Fibroblast of villous mesenchyme (primary cell): ENCODE measurements at regions not wholly inside any gene's neighbourhood (a gene's known extent, or its start where the extent isn't known, plus 50 kb on each side); places are given as distances from the start of the nearest gene placed in this dataset.

Experiments
- DNase-seq: peaks from one replicate; pipeline ENCODE4 v3.0.0-alpha.2; 2010; ENCODE audit warnings: low read depth
- H3K4me3 ChIP-seq: 2 replicates; pipeline ENCODE4 v1.5.1; 2011; ENCODE audit warnings: low read depth, mild to moderate bottlenecking, low read length
- CTCF ChIP-seq: IDR thresholded peaks from 2 replicates; pipeline ENCODE4 v1.5.1; 2012; ENCODE audit warnings: low read depth, mild to moderate bottlenecking, low read length; ENCODE audit not compliant: insufficient read depth

GRCh38 chr14:22508150-22508457, 80.9 kb downstream of the DAD1 start:
- DNase-seq, result no peak
- H3K4me3 ChIP-seq, result no peak overlapping the region
- no peak for TF ChIP-seq CTCF

DNA sequence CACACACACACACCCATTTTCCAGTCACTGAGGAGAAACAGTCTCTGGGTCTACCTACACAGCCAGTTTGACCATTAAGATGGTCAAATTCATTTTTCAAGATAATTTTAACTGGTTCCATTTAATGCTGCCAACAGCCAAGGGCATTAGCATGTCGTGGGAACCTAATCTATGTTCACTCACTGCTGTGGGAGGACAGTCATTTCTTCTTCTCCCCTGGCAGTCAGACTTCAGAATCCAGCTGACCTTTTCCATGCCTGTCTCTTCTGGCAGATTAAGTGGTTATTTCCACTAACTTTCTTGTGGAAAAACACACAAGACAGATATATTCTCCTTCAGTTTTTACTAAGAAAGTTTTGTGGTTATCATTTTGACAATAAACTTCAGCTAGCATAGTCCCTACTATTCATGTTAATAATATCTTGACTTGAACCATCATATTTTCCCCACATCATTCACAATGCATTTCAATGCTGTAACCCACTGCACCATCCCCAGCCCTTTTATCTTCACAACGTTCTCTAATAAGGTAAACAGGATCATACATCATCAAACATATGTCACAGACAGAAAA, 82.2 kb downstream of the DAD1 start:
- DNase-seq, result no peak
- no peak overlapping the region for H3K4me3 ChIP-seq
- TF ChIP-seq CTCF, result no peak

GRCh38 chr14:22506378-22506710, 82.7 kb downstream of the DAD1 start:
- no peak for DNase-seq
- H3K4me3 ChIP-seq, result no peak overlapping the region
- no peak for TF ChIP-seq CTCF

- no peak for TF ChIP-seq CTCF
- DNase-seq, result no peak
- H3K4me3 ChIP-seq, result no peak overlapping the region
Observed at GRCh38 chr14:22505697-22506377, 83.2 kb downstream of the DAD1 start.

DNA sequence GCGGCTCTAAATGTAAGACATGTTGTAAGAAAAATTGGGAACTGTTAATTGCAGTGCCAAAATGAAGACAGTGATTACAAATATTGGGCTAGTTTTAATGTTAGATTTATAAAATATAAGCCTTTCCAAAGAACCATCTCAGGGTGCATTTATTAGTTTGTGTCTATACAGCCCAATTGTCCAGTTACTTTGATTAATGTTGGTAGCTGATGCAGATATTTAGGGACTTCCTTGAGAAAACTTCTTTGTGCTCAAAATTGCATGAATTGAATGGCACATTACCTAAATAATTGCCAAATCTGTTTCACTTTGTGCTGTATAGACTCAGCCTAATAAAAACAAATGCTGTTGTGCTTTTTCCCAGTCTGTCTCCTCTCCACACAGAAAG, 83.7 kb downstream of the DAD1 start:
- no peak overlapping the region for H3K4me3 ChIP-seq
- DNase-seq, result no peak
- TF ChIP-seq CTCF, result no peak

DNA sequence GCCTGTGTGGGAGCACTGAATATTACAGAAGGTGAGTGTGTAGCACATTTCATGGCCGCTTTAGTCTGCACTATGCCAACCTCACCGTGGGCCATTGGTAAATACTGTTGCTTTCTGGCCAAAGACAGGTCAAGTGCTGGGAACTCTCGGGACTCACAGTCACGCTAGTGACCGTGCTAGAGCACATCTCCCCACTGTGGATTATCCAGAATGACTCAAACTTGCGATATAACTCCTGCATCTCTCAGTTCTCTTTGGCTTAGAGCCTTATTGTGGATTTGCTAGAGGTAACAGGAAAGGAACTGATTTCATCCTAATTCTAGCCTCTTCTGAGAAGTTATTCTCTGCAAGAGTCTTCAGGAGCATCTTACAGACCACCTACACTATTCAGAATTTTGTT, 86.5 kb downstream of the DAD1 start:
- no peak for DNase-seq
- no peak for TF ChIP-seq CTCF
- H3K4me3 ChIP-seq, result no peak overlapping the region

DNA sequence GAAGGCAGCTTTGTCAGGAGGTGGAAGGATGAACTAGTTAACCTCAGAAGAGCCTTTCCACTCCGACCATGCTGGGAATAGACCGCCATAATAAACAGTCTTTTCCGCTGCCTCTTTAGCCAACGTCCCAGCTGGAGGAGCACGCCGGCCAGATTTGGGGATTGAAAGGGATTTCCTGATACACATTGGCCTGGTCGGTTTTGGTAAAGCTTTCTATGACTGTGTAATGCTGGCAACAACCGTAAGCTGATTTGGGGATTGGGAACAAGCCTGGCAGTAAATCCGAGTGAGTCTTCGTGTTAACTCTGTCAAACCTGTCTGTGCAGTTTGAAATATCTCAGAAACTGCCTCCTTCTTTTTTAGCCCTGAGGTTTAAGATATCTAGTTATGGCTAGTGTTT, 87.0 kb downstream of the DAD1 start:
- no peak for TF ChIP-seq CTCF
- no peak overlapping the region for H3K4me3 ChIP-seq
- no peak for DNase-seq
